ENCODE measurements at regions not wholly inside any gene's neighbourhood (a gene's known extent, or its start where the extent isn't known, plus 50 kb on each side); places are given as distances from the start of the nearest gene placed in this dataset.

DNA sequence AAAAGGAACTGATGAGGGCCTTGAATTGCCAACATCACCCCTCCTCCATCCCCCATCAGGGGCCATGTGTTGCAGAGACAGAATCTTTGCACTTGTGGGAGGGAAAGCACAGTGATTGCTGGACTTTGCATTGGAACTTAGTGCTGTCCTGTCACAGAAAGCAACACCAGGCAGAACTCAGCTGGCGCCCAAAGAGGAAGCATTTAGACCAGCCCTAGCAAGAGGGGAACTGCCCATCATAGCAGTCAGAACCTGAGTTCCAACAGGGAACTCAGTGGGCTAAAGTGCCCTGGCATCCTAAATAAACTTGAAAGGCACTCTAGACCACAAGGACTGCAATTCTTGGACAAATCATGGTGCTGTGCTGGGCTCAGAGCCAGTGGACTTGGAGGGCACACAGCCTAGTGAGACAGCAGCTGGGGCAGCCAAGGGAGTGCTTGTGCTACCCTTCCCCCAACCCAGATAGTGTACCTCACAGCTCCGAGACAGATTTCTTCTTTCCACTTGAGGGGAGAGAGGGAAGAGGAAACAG, 128.1 kb downstream of the ACTL7B start:
- Histone ChIP-seq H3K4me3 (no peak overlapping the region), H3K9me3 (peaks cover 0 to 21% (median 8%) of the 10 kb centered on the region in 11 donors), H3K27ac (no peak overlapping the region), H3K36me3 (no peaks in the 10 kb centered on the region), H3K4me1 (peaks cover 0 to 11% (median 7%) of the 10 kb centered on the region in 9 donors), H3K27me3 (no peaks in the 10 kb centered on the region)
- ATAC-seq = peak; percentile 65 to 97 (median 86)
- TF ChIP-seq, protein P1, sequence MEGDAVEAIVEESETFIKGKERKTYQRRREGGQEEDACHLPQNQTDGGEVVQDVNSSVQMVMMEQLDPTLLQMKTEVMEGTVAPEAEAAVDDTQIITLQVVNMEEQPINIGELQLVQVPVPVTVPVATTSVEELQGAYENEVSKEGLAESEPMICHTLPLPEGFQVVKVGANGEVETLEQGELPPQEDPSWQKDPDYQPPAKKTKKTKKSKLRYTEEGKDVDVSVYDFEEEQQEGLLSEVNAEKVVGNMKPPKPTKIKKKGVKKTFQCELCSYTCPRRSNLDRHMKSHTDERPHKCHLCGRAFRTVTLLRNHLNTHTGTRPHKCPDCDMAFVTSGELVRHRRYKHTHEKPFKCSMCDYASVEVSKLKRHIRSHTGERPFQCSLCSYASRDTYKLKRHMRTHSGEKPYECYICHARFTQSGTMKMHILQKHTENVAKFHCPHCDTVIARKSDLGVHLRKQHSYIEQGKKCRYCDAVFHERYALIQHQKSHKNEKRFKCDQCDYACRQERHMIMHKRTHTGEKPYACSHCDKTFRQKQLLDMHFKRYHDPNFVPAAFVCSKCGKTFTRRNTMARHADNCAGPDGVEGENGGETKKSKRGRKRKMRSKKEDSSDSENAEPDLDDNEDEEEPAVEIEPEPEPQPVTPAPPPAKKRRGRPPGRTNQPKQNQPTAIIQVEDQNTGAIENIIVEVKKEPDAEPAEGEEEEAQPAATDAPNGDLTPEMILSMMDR (IDR thresholded peaks at IDR 0.05) = no peak
- WGBS, 2 donors = 49 to 62% methylated on average over 2 of the region's 2 CpGs
- peak; percentile 58 to 68 for DNase-seq
- intact Hi-C loops (cut with DNase I) = no loop called here

DNA sequence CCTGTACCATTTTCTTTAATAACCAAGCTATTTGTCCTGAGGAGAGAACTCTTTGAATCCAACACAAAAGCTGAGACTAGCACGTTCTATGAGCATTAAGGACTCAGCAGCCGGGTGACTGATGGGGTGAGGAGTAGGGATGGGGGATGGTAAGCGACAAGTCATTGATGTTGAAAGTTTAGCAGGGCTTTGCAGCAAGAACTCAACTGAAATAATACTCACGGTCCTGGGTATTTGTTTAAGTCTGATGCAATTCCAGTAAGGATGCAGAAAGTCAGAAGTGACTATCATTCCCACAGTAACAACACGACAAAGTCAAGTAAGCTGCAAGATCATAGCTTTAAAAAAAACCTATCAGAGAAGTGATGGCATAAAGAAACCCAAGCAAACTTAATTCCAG, 131.1 kb downstream of the ACTL7B start:
- intact Hi-C loops (cut with DNase I) = no loop called here
- Histone ChIP-seq H3K9me3 (no peaks in the 10 kb centered on the region), H3K4me1 (peaks cover 0 to 11% (median 7%) of the 10 kb centered on the region in 9 donors), H3K36me3 (no peaks in the 10 kb centered on the region), H3K4me3 (no peak overlapping the region), H3K27me3 (no peaks in the 10 kb centered on the region), H3K27ac (no peak overlapping the region)
- ATAC-seq (no peak), DNase-seq (no peak)
- 78 to 80% methylated on average over 5 of the region's 5 CpGs for WGBS, 2 donors
- TF ChIP-seq, protein P1 (IDR thresholded peaks at IDR 0.05) = no peak

DNA sequence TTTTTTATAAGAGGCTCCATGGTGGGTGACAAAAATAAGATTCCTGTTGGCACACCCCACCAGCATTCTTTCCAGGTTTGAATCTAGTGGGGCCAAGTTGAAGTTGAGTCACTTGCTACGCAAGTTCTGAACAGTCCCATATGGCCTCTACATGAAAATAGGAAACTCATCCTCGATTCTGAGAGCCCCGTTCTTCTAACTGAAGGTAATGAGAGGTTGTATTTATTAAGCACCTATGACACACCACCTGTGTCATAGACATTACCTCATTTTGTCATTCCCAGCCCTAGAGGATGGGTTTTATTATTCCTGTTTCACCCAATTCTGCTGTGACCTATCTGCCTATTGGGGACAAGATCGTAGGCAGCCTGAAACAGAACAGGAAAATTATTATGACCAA, 131.7 kb downstream of the ACTL7B start:
- DNase-seq = no peak
- no peaks in the 10 kb centered on the region for H3K36me3 ChIP-seq
- no peak overlapping the region for H3K27ac ChIP-seq
- H3K27me3 ChIP-seq = no peaks in the 10 kb centered on the region
- H3K4me1 ChIP-seq = peaks cover 0 to 11% (median 7%) of the 10 kb centered on the region in 9 donors
- WGBS, 2 donors = 90 to 92% methylated on average over 4 of the region's 4 CpGs
- intact Hi-C loops (cut with DNase I) = no loop called here
- H3K9me3 ChIP-seq = no peaks in the 10 kb centered on the region
- no peak overlapping the region for H3K4me3 ChIP-seq
- no peak for ATAC-seq
- TF ChIP-seq, protein P1 (IDR thresholded peaks at IDR 0.05) = no peak

DNA sequence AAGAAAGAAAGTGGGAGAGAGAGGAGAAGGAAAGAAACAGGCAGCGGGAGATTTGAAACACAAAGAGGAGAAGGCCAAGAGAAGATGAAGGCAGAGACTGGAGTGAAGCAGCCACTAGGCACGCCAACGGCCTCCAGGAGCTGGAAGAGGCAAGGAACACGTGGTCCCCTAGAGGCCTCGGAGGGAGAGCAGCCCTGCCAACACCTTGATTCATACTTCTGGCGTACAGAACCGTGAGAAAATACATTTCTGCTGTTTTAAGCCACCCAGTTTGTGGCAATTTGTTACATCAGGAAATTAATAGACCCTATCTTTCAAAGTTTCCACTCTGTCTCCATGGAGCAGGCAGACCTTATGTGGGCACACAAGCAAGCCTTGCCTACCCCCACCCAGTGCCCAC, 133.4 kb downstream of the ACTL7B start:
- TF ChIP-seq, protein P1 (IDR thresholded peaks at IDR 0.05) = no peak
- H3K27ac ChIP-seq = no peak overlapping the region
- no peaks in the 10 kb centered on the region for H3K36me3 ChIP-seq
- DNase-seq = no peak
- no peaks in the 10 kb centered on the region for H3K9me3 ChIP-seq
- no peak overlapping the region for H3K4me3 ChIP-seq
- intact Hi-C loops (cut with DNase I) = no loop called here
- ATAC-seq = peak in 1 of 8 donors; percentile 66
- no peaks in the 10 kb centered on the region for H3K27me3 ChIP-seq
- H3K4me1 ChIP-seq = peaks cover 0 to 4% (median 2%) of the 10 kb centered on the region in 9 donors
- WGBS, 2 donors = 68 to 75% methylated on average over 7 of the region's 7 CpGs

Measured in heart right ventricle (tissue), 16 donors.